ENCODE measurements at regions not wholly inside any gene's neighbourhood (a gene's known extent, or its start where the extent isn't known, plus 50 kb on each side); places are given as distances from the start of the nearest gene placed in this dataset.

- Histone ChIP-seq H4K20me1 (ENCODE audit: insufficient read depth, low read length) (no peaks in the 10 kb centered on the region), H2AFZ (ENCODE audit: low read length) (no peak overlapping the region), H3K4me1 (ENCODE audit: insufficient read depth, low read length, poor library complexity, severe bottlenecking) (no peaks in the 10 kb centered on the region), H3K9me3 (ENCODE audit: low read length) (no peaks in the 10 kb centered on the region), H3K4me2 (ENCODE audit: low read length) (no peak overlapping the region), H3K4me3 (ENCODE audit: low read depth, low read length, poor library complexity, severe bottlenecking) (no peak overlapping the region), H3K27ac (ENCODE audit: low read depth, low read length, poor library complexity, severe bottlenecking) (no peak overlapping the region), H3K9me2 (ENCODE audit: insufficient read depth, low read length) (no peaks in the 10 kb centered on the region), H3K79me2 (ENCODE audit: insufficient read depth, low read depth, low read length) (no peaks in the 10 kb centered on the region), H3K36me3 (ENCODE audit: insufficient read depth, low read length) (no peaks in the 10 kb centered on the region)
- no TSS peak for BruUV-seq (replicated peaks)
- ChIA-PET POLR2A (no interaction called here), CTCF (ENCODE audit: unreplicated experiment) (no interaction called here)
- DNase-seq (ENCODE audit: low spot score) = no peak
- intact Hi-C loops (cut with micrococcal nuclease; ENCODE audit: unreplicated experiment) = no loop called here
- TF ChIP-seq EZH2phosphoT487 (IDR thresholded peaks at IDR 0.05; ENCODE audit: borderline replicate concordance, low read depth, low read length) = no peak
- TF ChIP-seq, protein P1, sequence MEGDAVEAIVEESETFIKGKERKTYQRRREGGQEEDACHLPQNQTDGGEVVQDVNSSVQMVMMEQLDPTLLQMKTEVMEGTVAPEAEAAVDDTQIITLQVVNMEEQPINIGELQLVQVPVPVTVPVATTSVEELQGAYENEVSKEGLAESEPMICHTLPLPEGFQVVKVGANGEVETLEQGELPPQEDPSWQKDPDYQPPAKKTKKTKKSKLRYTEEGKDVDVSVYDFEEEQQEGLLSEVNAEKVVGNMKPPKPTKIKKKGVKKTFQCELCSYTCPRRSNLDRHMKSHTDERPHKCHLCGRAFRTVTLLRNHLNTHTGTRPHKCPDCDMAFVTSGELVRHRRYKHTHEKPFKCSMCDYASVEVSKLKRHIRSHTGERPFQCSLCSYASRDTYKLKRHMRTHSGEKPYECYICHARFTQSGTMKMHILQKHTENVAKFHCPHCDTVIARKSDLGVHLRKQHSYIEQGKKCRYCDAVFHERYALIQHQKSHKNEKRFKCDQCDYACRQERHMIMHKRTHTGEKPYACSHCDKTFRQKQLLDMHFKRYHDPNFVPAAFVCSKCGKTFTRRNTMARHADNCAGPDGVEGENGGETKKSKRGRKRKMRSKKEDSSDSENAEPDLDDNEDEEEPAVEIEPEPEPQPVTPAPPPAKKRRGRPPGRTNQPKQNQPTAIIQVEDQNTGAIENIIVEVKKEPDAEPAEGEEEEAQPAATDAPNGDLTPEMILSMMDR (conservative IDR thresholded peaks at IDR 0.05; ENCODE audit: low read length) = no peak
Observed at GRCh38 chr4:35684755-35685154, 559.6 kb downstream of the ARAP2 start.

- Histone ChIP-seq H3K36me3 (ENCODE audit: insufficient read depth, low read length) (no peaks in the 10 kb centered on the region), H3K9me3 (ENCODE audit: low read length) (no peaks in the 10 kb centered on the region)
- no peak for DNase-seq (ENCODE audit: low spot score)
Observed at GRCh38 chr4:35689870-35690269, 554.4 kb downstream of the ARAP2 start.

DNA sequence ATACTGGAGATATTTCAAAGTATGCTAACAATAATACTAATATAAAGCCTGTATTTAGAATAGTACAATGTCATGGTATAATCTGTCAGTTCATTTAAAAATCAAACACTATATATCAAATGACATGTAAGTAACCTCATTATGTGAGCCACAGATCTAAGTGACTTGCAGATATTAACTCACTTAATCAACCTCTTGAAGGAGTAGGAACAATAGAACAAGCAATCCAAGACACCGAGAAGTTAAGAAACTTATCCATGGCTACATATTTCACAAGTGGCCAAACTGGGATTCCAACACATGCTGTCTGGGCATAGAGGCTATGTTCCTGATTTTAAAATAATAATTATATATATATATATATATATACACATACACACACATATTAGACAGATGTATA lies 554.0 kb downstream of the ARAP2 start:
- no peaks in the 10 kb centered on the region for H3K36me3 ChIP-seq (ENCODE audit: insufficient read depth, low read length)
- DNase-seq (ENCODE audit: low spot score) = no peak
- ChIA-PET POLR2A (no interaction called here), CTCF (ENCODE audit: unreplicated experiment) (no interaction called here)
- BruUV-seq (replicated peaks) = no TSS peak
- no peak overlapping the region for H3K4me2 ChIP-seq (ENCODE audit: low read length)
- intact Hi-C loops (cut with micrococcal nuclease; ENCODE audit: unreplicated experiment) = no loop called here
- TF ChIP-seq EZH2phosphoT487 (IDR thresholded peaks at IDR 0.05; ENCODE audit: borderline replicate concordance, low read depth, low read length) = no peak
- TF ChIP-seq, protein P1 (conservative IDR thresholded peaks at IDR 0.05; ENCODE audit: low read length) = no peak
- no peaks in the 10 kb centered on the region for H3K4me1 ChIP-seq (ENCODE audit: insufficient read depth, low read length, poor library complexity, severe bottlenecking)
- no peaks in the 10 kb centered on the region for H3K79me2 ChIP-seq (ENCODE audit: insufficient read depth, low read depth, low read length)
- no peaks in the 10 kb centered on the region for H4K20me1 ChIP-seq (ENCODE audit: insufficient read depth, low read length)
- H3K4me3 ChIP-seq (ENCODE audit: low read depth, low read length, poor library complexity, severe bottlenecking) = no peak overlapping the region
- H3K9me3 ChIP-seq (ENCODE audit: low read length) = no peaks in the 10 kb centered on the region
- no peak overlapping the region for H2AFZ ChIP-seq (ENCODE audit: low read length)
- H3K9me2 ChIP-seq (ENCODE audit: insufficient read depth, low read length) = no peaks in the 10 kb centered on the region
- no peak overlapping the region for H3K27ac ChIP-seq (ENCODE audit: low read depth, low read length, poor library complexity, severe bottlenecking)

More at GRCh38 chr4:35689870-35690269, 554.4 kb downstream of the ARAP2 start:
- ChIA-PET POLR2A (no interaction called here), CTCF (ENCODE audit: unreplicated experiment) (no interaction called here)
- H3K4me1 ChIP-seq (ENCODE audit: insufficient read depth, low read length, poor library complexity, severe bottlenecking) = no peaks in the 10 kb centered on the region
- no peak overlapping the region for H3K4me3 ChIP-seq (ENCODE audit: low read depth, low read length, poor library complexity, severe bottlenecking)
- no peaks in the 10 kb centered on the region for H3K9me2 ChIP-seq (ENCODE audit: insufficient read depth, low read length)
- no peaks in the 10 kb centered on the region for H4K20me1 ChIP-seq (ENCODE audit: insufficient read depth, low read length)
- no TSS peak for BruUV-seq (replicated peaks)
- no peak for TF ChIP-seq EZH2phosphoT487 (IDR thresholded peaks at IDR 0.05; ENCODE audit: borderline replicate concordance, low read depth, low read length)
- TF ChIP-seq, protein P1 (conservative IDR thresholded peaks at IDR 0.05; ENCODE audit: low read length) = no peak
- H2AFZ ChIP-seq (ENCODE audit: low read length) = no peak overlapping the region
- no peak overlapping the region for H3K4me2 ChIP-seq (ENCODE audit: low read length)
- H3K79me2 ChIP-seq (ENCODE audit: insufficient read depth, low read depth, low read length) = no peaks in the 10 kb centered on the region
- no peak overlapping the region for H3K27ac ChIP-seq (ENCODE audit: low read depth, low read length, poor library complexity, severe bottlenecking)
- intact Hi-C loops (cut with micrococcal nuclease; ENCODE audit: unreplicated experiment) = no loop called here
